Keratinocyte (primary cell): ENCODE measurements at regions not wholly inside any gene's neighbourhood (a gene's known extent, or its start where the extent isn't known, plus 50 kb on each side); places are given as distances from the start of the nearest gene placed in this dataset.

Source experiments
- DNase-seq: peaks from one replicate; pipeline ENCODE4 v3.0.0-alpha.2; 2011; ENCODE audit warnings: low read depth, missing footprints, low spot score
- FAIRE-seq: peaks from 2 replicates; lab custom pipeline; 2011; peaks lifted over from hg19 to GRCh38; lab: Jason Lieb, UNC
- H2AFZ ChIP-seq: 2 replicates; pipeline ENCODE4 v1.6.0; 2012; ENCODE audit warnings: low read length, control low read depth, inconsistent platforms; ENCODE audit not compliant: control insufficient read depth
- H3K27ac ChIP-seq: 2 replicates; pipeline ENCODE4 v1.5.1; 2011; ENCODE audit warnings: low read length; ENCODE audit not compliant: control insufficient read depth, insufficient read depth
- H3K27me3 ChIP-seq: 3 replicates; pipeline ENCODE4 v1.6.0; 2011; ENCODE audit warnings: low read length; ENCODE audit not compliant: control insufficient read depth, insufficient read depth; ENCODE audit errors: extremely low read depth
- H3K36me3 ChIP-seq, 2 experiments: 2 replicates in 1 of 2; 3 replicates in 1 of 2; pipeline ENCODE4 v1.5.1; 2011; ENCODE audit warnings: low read length in 2 of 2, mild to moderate bottlenecking in 1 of 2; ENCODE audit not compliant: control insufficient read depth in 2 of 2, insufficient read depth in 2 of 2; ENCODE audit errors: extremely low read depth in 1 of 2
- H3K4me1 ChIP-seq: 3 replicates; pipeline ENCODE4 v1.5.1; 2011; ENCODE audit warnings: low read length; ENCODE audit not compliant: control insufficient read depth, insufficient read depth; ENCODE audit errors: extremely low read depth
- H3K4me2 ChIP-seq: 3 replicates; pipeline ENCODE4 v1.6.0; 2011; ENCODE audit warnings: low read depth, low read length; ENCODE audit not compliant: control insufficient read depth, insufficient read depth; ENCODE audit errors: extremely low read depth
- H3K4me3 ChIP-seq, 3 experiments: fragments of 200-600 bp in 1 of 3; sonication (generic) in 1 of 3; 2 replicates in 2 of 3; 3 replicates in 1 of 3; pipeline ENCODE4 v1.5.1; 2011 to 2016; ENCODE audit warnings: low read length in 3 of 3, mild to moderate bottlenecking in 3 of 3, control low read depth in 2 of 3, inconsistent platforms in 1 of 3, low read depth in 1 of 3, mixed read lengths in 1 of 3, mixed run types in 1 of 3, moderate library complexity in 1 of 3; ENCODE audit not compliant: control insufficient read depth in 2 of 3, insufficient read depth in 2 of 3; ENCODE audit errors: extremely low read depth in 1 of 3
- H3K79me2 ChIP-seq: 2 replicates; pipeline ENCODE4 v1.6.0; 2012; ENCODE audit warnings: low read length; ENCODE audit not compliant: control insufficient read depth, insufficient read depth
- H3K9ac ChIP-seq: 3 replicates; pipeline ENCODE4 v1.6.0; 2011; ENCODE audit warnings: low read length; ENCODE audit not compliant: control insufficient read depth, insufficient read depth; ENCODE audit errors: extremely low read depth
- H3K9me1 ChIP-seq: 3 replicates; pipeline ENCODE4 v1.6.0; 2011; ENCODE audit warnings: low read length; ENCODE audit not compliant: control insufficient read depth, insufficient read depth; ENCODE audit errors: extremely low read depth
- H3K9me3 ChIP-seq: 2 replicates; pipeline ENCODE4 v1.5.1; 2012; ENCODE audit warnings: low read depth, low read length; ENCODE audit not compliant: control insufficient read depth
- H4K20me1 ChIP-seq: 3 replicates; pipeline ENCODE4 v1.6.0; 2011; ENCODE audit warnings: low read length; ENCODE audit not compliant: control insufficient read depth, insufficient read depth; ENCODE audit errors: extremely low read depth
- EZH2 ChIP-seq: IDR thresholded peaks from one replicate; pipeline ENCODE4 v1.6.1; 2012; ENCODE audit warnings: inconsistent platforms, mild to moderate bottlenecking, low read length, moderate library complexity
- dilution Hi-C: fragments of 300-500 bp; cut with MboI; formaldehyde crosslinking; loops from one replicate; pipeline ENCODE4 v1.7.0; 2020; ENCODE audit warnings: low sequenced_read_pairs; ENCODE audit not compliant: extremely low pct_ligation_motif_present
- TF ChIP-seq, protein P1 (sequence below), 3 experiments: IDR thresholded peaks in 1 of 3; conservative IDR thresholded peaks in 1 of 3; optimal IDR thresholded peaks in 1 of 3; 2 replicates in 2 of 3; 3 replicates in 1 of 3; pipeline versions ENCODE3 to v1.5.1; 2011; ENCODE audit warnings: low read length in 3 of 3, mild to moderate bottlenecking in 3 of 3, moderate library complexity in 2 of 3, control low read depth in 1 of 3, inconsistent platforms in 1 of 3; ENCODE audit not compliant: insufficient read depth in 2 of 3; ENCODE audit errors: extremely low read depth in 1 of 3

DNA sequence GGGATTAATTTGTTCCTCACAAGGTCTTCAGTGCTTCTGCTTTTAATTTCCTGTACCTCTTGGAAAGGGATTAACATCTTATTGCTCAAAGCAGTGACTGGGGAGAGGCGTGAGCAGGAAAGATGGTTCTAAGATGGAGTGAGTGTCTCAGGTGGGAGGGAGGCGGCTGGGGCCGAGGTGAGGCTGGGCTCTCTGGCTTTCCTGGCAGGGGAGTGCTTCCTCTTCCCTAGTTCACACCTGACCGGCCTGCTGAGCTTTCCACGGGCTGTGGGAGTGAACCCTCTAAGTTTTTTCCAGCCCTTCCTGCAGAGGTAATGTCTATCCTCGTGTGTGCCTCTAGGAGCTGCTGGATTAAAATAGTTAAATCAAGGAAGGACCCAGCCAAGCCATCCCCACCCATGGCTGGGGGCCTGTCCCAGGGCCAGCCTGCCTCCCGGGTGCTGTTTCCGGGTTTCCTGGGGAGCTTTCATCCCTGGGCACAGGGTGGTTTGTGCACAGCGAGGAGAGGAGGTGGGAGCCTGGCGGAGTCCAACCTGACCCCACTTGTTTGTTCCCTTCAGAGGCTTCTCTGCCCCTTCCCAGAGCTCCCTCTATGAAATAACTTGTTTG lies 179.1 kb downstream of the TFAP2C start:
- no peaks in the 10 kb centered on the region for H3K9me1 ChIP-seq
- FAIRE-seq = no peak
- TF ChIP-seq EZH2 = no peak
- TF ChIP-seq, protein P1, sequence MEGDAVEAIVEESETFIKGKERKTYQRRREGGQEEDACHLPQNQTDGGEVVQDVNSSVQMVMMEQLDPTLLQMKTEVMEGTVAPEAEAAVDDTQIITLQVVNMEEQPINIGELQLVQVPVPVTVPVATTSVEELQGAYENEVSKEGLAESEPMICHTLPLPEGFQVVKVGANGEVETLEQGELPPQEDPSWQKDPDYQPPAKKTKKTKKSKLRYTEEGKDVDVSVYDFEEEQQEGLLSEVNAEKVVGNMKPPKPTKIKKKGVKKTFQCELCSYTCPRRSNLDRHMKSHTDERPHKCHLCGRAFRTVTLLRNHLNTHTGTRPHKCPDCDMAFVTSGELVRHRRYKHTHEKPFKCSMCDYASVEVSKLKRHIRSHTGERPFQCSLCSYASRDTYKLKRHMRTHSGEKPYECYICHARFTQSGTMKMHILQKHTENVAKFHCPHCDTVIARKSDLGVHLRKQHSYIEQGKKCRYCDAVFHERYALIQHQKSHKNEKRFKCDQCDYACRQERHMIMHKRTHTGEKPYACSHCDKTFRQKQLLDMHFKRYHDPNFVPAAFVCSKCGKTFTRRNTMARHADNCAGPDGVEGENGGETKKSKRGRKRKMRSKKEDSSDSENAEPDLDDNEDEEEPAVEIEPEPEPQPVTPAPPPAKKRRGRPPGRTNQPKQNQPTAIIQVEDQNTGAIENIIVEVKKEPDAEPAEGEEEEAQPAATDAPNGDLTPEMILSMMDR (optimal IDR thresholded peaks at IDR 0.05 in 1 of 3, IDR thresholded peaks at IDR 0.05 in 1 of 3, conservative IDR thresholded peaks at IDR 0.05 in 1 of 3; ENCODE audit: extremely low read depth in 1 of 3, insufficient read depth in 2 of 3, low read length in 3 of 3) = no peak

DNA sequence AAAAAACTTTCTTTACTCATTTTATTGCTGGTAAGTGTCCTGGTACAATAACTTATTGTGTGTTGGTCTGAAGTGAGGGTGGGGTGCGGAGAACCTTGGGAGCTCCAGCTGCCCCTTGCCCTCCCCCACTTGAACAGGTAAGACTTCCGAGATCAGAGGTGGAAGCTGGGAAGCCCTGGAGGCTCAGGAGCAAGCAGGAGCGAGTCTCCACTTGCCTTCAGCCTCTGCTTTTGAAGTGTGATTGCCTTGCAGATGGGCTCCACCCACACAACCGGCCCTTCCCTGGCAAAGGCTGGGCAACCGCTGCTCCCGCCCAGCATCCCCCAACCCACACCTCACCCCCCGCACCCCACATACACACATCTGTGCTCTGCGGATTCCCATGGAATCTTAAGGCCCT lies 179.6 kb downstream of the TFAP2C start:
- Histone ChIP-seq H3K27ac (peak overlapping the region; percentile 80), H3K36me3 (no peaks in the 10 kb centered on the region), H3K9me1 (no peaks in the 10 kb centered on the region), H4K20me1 (no peaks in the 10 kb centered on the region), H3K4me2 (peak overlapping the region; percentile 84), H3K4me1 (peaks cover 49% of the 10 kb centered on the region), H3K9me3 (no peaks in the 10 kb centered on the region), H3K79me2 (no peaks in the 10 kb centered on the region), H3K27me3 (no peaks in the 10 kb centered on the region), H2AFZ (peak overlapping the region; percentile 83), H3K9ac (peak overlapping the region; percentile 66), H3K4me3 (peak overlapping the region in 2 of 3 experiments; percentile 35 to 38)
- dilution Hi-C loops = no loop called here
- no peak for DNase-seq
- TF ChIP-seq, protein P1 (optimal IDR thresholded peaks at IDR 0.05 in 1 of 3, IDR thresholded peaks at IDR 0.05 in 1 of 3, conservative IDR thresholded peaks at IDR 0.05 in 1 of 3; ENCODE audit: extremely low read depth in 1 of 3, insufficient read depth in 2 of 3, low read length in 3 of 3) = no peak
- no peak for TF ChIP-seq EZH2
- FAIRE-seq = peak; percentile 83

More for the DNA sequence above, 179.1 kb downstream of the TFAP2C start:
- dilution Hi-C loops = no loop called here
- Histone ChIP-seq H3K4me3 (peak overlapping the region in 2 of 3 experiments; percentile 35 to 38), H4K20me1 (no peaks in the 10 kb centered on the region), H3K27ac (peak overlapping the region; percentile 80), H2AFZ (peak overlapping the region; percentile 83), H3K79me2 (no peaks in the 10 kb centered on the region), H3K4me1 (peaks cover 49% of the 10 kb centered on the region), H3K9me3 (no peaks in the 10 kb centered on the region), H3K27me3 (no peaks in the 10 kb centered on the region), H3K9ac (peak overlapping the region; percentile 66), H3K36me3 (no peaks in the 10 kb centered on the region), H3K4me2 (peak overlapping the region; percentile 84)
- DNase-seq = no peak
